RPMI8226 (cell line): ENCODE measurements at regions not wholly inside any gene's neighbourhood (a gene's known extent, or its start where the extent isn't known, plus 50 kb on each side); places are given as distances from the start of the nearest gene placed in this dataset.
"Not testable (repeated sequence)": the region's sequence is repeated elsewhere in the genome, so short reads cannot be mapped to it uniquely, and the experiment has no call there.

Experiments used
- DNase-seq: peaks from one replicate; pipeline ENCODE4 v3.0.0-alpha.2; 2015

DNA sequence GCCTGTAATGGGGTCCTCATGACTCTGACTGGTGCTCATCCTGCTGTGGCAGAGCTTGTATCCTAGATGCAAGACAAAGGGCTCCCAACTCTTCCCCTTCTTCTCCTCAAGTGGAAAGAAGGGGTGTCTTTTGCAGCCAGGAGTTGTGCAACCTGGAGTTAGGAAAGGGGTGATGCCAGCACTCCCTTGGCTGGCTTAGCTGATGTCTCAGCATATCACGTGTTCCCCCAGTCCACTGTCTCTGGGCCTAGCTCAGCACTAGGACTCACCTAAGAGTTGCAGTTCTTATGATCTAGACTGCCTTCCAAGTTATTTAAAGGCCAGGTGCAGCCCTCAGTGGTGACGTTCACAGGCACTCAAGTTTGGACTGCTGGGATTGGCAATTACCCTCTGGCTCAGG is 146.2 kb upstream of the GORAB start:
- peak; percentile 86 for DNase-seq

DNA sequence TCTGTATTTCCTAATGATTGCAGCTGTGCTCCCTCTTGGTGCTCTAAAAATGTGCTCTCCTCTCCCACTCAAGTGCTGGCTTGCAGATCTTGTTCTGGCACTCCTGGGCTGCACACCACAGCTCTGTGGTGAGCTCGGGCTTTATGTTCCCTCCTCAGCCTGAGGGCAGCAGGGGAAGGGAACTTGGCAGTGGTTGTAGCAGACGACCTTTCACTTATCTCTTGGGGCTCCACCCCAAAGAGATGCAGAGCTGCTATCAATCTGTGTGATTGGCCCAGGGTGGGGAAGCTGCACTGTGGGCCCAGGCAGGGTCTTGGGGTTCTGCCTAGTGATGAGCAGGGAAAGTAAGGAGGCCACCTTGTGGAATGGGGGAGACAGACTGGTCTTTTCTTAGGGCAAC is 143.5 kb upstream of the GORAB start:
- peak; percentile 85 for DNase-seq

DNA sequence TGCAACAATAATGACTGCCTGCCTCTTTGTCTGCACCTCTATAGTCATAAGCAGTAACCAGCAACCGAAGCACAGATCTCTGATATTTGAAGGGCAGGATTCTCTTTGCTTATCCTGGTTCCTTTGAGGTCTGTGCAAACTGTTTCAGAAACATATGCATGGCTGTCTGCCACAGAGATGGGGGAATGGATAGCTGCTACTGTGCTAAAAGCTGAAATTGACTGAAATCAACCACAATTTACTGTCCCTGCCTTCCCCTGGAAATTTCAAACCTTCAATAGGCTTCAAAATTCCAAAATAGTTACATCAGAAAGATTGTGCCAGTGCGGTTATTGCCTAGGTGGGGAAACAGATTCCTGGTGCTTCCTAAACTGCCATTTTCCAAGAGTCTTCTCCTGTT is 136.8 kb upstream of the GORAB start:
- DNase-seq, result peak; percentile 20

DNA sequence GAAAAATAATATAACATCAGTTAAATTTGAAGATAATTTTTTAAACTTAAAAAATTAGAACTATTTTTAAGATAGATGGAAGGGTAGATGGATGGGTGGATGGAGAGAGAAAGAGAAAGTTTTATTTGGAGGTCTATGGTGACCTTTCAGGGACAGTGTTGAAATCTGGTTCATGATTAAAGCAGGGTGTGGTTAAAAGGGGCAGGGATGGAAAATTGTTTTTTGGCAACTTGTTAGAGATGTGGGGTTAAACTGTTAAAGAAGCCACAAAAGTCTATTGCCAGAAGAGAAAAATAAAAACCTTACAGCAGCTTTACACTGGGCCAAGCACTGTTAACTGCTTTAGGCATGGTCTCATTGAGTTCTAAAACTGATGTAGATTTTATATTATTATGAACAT is 134.9 kb upstream of the GORAB start:
- DNase-seq, result no peak

DNA sequence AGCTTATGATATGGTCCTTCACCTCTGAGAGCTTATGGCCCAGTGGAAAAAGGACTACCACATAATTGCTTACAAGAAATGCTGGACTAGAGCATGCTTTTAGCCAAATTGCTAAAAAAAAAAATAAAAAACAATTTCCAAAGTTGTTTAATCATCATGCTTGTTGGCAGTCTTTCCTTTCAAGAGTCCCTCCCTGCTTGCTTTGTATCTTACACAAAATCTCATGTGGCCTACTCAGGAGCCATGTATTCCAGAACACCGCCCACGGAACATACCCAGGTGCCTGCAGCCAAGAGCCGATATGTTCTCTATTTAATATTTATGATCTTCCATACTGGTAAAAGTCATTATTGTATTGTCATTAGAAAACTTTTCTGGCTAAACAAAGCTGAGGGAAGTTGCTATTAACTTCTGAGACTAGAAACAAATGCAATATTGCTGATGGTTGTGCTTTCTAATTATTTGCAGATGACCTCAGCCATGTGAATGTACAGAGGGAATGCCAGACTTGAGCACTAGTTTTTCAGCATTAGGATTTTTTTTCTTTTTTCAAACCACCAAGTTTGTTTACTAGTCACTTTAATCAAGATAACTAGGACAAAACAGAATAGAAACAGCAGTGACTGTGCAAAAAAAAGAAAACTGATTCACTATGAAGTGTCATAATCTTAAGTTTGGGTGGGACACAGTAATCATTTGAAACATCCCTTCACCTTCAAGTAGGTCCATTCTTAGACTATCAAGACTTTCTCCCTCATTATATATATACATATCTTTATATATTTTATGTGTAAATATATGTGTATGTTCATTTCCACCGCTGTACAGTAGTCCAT is 129.3 kb upstream of the GORAB start:
- peak; percentile 65 for DNase-seq

DNA sequence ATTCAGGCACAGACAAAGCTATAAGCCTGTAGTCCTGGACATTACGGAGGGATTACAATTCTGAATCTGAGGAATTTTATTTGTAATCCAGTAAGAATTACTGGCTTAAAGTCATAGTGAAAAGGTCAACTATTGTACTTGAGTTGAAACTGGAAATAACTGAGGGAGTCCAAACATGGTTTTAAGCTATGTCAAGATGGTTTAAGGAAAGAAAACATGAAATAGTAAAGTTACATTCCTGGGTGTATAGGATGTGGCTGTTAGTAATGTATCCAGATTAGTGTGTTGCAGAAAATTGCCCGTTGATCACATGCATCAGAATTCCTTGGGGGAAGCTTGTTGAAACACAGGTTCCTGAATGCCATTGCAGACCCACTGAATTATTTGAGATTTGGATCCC is 124.8 kb upstream of the GORAB start:
- DNase-seq, result peak; percentile 25

DNA sequence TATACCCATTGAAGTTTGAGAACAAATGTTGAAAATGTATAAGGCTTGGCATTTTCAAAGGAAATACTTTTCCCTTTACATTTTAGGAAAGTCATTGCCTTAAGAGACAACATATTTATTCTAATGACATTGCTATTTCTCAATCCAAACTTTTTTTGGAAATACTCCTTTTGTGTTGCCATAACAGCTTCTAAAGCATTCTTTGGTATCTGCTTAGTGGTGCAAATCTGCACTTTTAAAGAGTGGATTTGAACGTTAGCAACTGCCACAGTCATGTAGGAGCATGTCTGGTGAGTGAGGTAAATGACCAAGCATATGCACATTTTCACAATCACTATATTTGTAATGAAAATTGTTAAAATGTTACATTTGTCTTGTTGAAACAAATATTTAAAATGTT is 124.4 kb upstream of the GORAB start:
- peak; percentile 37 for DNase-seq

DNA sequence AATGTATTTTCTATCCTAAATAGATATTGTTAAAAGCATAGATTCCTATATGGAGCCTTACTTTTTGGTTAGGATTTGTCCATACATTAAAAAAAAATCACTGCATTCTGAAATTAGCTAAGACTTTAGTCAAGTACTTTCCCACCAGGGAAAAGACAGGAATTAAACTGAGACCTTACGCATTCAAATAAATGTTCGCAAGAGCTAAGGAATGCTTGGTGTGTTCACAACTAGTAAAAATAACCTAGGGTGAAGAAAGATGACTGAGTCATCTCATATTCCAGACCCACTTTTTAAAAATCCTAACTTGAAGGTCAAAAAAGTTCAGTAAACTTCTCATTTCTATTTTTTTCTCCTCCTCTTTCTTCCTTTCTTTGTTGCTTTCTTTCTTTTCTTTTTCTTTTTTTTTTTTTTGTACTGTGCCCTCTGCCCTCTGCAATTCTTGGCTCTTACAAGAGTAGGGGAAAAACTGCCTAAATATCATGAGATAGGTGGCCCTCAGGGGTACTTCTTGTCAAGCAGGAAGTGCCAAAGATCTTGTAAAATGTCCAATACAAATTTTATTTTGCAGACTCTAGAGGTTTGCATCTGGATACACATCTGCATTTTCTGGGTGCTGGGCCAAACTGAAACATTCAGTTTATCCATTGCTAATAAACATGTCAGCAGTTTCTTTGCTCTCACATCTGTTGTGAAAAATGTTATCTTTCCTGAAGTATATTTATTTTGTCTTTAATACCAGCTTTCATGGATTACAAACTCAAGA is 121.4 kb upstream of the GORAB start:
- DNase-seq, result peak; percentile 89

DNA sequence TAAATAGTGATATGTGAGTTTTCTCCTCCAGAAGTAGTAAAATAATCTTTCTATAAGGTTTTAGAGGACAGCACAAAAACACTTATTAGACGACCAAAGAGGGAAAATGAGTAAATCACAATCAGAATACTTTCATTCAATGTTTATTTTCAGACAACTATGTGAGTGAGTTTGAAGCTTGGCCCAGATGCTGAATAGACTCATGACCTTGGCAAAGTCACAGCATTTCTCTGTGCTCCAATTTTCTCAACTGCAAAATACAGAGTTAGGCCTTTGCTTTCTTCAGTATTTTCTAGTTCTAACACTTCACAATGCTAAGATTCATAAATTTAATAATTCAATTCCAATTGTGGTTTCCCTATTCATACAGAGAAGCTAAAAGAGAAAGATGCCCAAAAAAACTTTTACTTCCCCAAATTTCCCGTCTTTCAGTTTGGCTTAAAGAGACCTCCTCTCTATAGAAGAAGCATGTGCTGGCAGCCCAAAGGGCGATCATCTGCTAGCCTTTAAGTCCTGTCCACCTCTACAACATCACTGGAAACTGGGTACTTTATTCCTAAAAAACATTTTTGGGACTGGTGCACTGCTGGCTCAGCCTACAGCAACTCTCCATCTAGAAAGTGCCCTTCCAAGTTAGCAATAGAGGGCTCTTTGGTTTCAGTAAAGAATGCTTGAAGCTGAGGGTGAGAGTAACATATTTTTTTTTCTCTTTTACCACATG is 116.8 kb upstream of the GORAB start:
- DNase-seq, result peak; percentile 50

DNA sequence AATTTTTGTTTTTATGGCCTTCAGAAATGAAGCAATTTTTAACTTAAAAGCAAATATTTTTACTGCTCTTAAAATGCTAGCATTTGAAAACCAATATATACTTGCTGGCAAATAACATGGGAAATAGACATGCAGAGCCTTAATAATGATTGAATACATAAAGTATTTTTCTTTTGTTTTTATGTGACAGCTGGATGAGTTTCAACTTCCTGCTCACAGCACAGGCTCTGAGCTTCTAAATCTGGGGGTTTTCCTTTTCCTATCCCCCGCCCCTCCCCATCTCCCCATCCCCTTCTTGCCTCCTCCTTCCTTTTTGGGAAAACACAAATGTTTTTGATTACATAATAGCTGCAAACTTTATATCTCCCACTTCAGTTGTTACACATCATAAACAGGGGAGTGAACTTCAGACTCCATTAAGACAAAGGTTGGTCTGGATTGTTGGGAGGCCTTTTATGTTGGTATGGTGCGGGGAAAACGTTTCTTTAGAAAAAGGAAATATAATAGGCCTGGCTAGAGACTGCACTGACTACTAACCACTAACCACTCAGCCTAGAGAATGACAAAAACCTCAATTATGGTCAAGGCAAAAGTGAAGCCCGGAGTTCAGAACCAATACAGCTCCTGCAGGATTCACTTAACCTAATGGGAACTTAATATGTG is 116.1 kb upstream of the GORAB start:
- no peak for DNase-seq

DNA sequence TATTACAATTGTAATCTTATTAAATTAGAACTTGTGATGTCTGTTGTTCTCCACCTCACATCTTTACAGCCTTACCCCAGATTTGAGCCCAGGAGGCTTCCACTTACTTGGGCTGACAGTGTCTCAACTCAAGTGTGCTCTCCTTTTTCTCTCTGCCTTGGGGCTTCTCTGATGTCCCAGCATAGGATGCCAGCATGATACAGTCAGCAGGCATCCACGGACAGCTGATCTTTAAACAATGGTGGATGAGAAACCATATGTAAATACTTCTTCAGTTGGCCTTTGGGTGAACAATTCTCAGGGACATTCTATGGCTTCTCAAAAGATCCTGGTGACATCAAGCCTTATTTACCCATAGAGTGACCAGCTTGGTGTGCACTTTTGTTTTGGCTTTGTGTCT is 107.6 kb upstream of the GORAB start:
- DNase-seq, result no peak

DNA sequence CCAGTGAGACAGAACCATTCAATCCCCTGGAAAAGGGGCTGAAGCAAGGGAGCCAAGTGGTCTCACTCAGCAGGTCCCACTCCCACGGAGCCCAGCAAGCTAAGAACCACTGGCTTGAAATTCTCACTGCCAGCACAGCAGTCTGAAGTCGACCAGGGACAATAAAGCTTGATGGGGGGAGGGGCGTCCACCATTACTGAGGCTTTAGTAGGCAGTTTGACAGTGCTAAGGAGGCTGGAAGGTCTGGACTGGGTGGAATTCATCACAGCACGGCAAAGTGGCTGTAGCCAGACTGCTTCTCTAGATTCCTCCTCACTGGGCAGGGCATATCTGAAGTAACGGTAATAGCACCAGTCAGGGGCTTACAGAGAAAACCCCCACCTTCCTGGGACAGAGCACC is 105.4 kb upstream of the GORAB start:
- DNase-seq, result no peak

DNA sequence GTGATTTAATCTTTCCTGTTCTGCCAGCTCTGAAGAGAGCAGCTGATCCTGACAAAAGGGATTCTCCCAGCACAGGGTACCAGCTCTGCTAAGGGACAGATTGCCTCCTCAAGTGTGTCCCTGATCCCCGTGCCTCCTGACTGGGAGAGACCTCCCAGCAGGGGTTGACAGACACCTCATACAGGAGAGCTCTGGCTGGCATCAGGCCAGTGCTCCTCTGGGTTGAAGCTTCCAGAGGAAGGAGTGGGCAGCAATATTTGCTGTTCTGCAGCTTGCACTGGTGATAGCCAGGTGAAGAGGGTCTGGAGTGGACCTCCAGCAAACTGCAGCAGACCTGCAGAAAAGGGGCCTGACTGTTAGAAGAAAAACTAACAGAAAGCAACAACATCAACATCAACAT is 105.0 kb upstream of the GORAB start:
- not testable (repeated sequence) for DNase-seq

DNA sequence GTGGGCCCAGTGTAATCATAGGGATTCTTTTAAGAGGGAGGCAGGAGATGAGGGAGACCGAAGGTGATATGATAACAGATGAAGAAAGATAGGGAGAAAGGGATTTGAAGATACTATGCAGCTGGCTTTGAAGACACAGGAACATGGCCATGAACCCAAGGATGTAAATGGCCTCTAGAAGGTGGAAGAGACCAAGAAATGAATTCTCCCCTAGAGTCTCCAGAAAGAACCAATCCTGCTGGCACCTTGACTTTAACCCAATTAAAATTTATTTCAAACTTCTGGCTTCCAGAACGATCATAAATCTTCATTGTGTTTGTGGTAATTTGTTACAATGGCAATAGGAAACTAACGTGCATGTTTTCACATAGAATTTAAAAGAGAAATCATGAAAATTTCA is 95.0 kb upstream of the GORAB start:
- DNase-seq, result no peak

DNA sequence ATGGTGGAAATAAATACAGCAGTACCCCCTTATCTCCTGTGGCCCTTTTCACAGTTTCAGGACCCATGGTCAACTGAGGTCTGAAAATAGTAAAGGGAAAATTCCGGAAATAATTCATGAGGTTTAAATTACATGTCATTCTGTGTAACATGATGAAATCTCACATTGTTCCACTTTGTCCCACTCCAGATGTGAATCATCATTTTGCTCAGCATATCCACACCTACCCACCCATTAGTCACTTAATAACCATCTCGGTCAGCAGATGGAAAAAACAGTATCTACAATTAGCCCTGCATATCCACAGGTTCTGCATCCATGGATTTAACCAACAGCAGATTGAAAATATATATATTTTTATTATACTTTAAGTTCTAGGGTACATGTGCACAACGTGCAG is 86.9 kb upstream of the GORAB start:
- DNase-seq, result no peak

DNA sequence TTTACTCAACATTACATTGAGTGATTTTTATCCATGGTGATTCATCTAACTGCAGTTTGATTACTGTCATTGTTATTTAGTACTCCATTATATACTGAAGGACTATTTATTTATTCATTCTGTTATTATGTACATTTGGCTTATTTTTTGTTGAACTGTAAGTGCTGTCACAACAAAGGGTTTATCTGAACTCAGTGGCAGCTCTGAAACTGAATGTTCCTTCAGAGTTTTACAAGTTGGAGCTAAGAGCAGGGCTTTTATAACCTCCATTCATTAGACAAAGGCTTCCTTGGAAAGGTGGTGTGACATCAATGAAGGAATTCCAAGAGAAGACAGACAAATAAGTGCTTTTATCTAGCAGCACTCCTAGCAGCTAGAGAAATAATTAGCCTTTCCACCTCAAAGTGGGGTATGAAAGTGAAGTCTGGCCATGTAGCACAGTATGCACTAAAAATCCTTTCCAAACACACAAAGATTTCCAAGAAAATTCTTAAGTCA is 83.3 kb upstream of the GORAB start:
- no peak for DNase-seq

DNA sequence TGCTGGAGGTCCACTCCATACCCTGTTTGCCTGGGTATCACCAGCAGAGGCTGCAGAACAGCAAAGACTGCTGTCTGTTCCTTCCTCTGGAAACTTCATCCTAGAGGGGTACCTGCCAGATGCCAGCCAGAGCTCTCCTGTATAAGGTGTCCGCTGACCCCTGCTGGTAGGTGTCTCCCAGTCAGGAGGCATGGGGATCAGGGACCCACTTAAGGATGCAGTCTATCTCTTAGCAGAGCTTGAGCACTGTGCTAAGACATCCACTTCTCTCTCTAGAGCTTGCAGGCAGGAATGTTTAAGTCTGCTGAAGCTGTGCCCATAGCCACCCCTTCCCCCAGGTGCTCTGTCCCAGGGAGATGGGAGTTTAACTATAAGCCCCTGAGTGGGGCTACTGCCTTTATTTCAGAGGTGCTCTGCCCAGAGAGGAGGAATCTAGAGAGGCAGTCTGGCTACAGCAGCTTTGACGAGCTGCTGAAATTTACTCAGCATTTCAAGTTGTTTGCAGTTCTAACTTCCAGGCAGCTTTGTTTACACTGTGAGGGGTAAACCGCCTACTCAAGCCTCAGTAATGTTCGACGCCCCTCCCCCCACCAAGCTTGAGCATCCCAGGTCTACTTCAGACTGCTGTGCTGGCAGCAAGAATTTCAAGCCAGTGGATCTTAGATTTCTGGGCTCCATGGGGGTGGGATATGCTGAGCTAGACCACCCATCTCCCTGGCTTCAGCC is 74.5 kb upstream of the GORAB start:
- peak; percentile 30 for DNase-seq

DNA sequence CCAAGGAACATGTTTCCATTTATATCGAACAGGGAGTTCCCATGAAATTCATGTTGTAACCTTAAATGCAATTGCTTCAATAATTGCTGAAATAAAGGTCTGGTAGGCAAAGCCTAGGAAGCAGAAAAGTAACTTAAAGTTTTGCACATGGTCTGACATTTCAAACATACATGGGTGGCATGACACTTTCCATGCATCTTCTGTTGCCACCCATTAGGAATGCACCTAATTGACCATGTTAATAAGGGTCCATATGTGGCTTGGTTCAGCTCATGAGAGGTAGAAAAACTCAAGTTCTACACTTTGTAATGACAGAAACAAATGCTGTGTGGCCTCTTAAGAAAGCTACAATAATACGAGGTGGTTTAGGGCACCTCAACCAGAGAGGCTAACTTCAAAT is 72.0 kb upstream of the GORAB start:
- no peak for DNase-seq

DNA sequence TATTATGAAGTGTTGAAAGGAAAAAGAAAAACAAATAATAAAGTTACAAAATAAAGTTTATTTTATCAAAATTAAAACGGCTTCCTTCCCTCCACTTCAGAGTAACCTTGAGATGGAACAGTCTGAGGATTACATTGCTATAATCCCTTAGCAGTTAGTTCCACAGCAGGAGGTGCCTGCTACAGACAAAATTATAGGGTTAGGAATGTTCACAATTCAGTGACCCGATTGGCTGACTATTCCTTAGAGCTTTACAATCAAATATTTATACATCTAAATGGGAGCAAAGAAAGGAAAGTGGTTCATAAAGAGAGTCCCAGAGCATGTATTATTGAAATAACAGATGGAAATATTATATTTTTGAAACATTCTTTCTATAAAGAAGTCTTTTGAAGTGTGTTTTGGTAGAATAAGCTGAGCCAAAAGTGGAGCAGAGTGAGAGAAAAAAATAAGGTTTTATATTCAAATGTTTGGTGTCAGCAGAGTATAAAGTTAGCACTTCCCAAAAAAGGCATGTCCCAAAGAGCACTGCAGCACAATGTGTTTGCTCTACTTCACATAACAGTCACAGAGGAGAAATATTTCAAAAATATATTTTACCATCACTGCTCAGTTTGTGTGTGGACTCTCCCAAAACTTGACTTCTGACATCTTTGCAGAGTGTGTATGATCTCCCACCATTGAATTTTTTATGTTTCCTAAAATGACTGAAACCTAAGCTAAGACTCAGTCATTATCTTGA is 71.4 kb upstream of the GORAB start:
- DNase-seq, result no peak

DNA sequence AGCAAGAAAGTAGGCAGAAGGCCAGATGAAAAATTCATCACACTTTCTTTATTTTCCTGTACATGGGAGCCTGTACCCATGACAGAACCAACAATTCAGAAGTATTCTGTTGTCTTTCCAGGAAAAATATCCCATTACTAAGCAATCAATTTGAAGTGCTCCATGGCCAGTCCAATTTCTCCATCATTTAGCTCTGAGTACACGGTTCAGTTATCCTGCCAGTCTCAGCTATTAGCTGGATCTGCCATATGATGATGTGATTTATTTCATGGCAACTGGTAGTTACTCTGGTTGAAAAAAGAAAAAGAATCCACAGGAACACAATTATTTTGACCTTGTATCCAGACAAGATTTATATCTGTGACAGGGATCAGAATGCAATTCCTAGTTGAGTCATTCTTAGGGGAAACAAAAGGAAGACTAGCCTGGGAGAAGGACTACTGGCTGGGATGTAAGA is 70.6 kb upstream of the GORAB start:
- no peak for DNase-seq

DNA sequence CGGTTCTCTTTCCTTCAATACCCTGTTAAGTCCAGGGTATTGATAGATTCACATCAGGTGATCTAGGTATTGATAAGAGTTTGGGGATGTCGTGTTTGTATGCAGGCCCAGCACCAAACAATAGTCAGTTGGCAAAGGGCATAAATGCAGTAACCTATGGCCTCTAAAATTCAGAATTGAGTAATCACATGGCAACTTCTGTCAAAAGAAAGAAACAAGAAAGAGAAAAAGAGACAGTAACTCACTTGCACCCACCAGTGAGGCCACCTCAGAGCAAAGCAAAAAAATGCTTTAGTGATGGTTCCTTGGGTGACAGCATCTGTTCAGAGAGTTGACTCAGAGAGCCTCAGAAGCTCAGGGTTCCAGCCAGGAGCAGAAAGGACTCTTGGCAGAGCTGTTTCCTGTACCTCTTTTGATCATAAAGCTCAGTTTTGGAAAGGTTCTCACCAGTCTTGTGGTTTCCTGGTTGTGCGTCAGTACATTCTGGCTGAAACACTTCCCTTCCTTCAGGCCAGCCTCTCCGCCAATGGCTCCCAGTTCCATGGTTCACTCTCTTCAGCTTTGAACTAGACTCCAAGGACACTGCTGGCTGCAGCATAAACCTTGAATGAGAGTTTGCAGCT is 70.1 kb upstream of the GORAB start:
- no peak for DNase-seq
